NCI-H2227 (cell line): ENCODE measurements at regions not wholly inside any gene's neighbourhood (a gene's known extent, or its start where the extent isn't known, plus 50 kb on each side); places are given as distances from the start of the nearest gene placed in this dataset.

Experiments
- DNase-seq: peaks from one replicate; lab custom pipeline; 2025; ENCODE audit not compliant: unreplicated experiment; lab: John Stamatoyannopoulos, UW

DNA sequence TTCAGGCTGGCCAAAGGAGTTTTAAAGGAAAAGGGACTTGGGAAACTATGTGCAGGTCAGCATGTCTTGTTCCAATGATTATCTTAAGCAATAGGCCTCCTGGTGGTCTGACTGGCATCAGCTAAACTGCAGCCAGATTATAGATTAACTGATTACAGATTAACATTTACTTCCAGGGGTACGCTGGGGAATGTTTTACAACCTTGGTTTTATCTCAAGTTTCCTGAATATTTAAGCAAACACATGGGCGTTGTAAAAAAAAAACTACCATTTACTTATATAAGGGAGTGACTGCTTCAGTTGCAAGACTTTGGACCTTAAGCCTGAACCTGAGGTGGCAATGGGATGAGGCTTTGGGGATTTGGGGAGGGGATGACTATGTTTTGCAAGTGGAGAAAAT lies 600.6 kb upstream of the B3GALT2 start:
- DNase-seq, result no peak

DNA sequence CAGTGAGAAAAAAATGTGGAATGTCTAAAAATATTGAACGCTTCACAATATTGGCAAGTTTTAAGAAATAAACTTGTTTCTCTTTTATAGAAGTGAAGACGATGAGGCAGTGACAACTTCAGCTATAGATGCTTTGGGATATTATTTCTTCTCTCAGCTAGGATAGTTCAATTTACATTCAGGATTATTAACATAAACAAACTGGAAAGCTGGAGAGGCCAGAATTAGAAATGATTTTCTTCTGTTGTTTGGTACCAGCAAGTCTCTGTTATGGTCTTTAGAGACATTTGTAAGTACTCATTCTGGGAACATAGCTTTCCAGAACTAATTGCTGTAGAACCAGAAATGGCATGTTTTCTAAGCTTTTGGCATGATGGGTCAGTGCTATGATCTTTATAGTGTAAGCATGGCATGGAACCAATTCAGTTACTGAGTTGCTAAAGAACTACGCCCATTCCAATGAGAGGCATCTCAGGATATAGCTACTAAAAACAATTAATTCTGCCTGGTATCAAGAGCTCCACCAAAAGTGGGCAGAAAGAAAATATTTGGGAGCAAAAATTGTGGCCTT lies 599.5 kb upstream of the B3GALT2 start:
- no peak for DNase-seq

DNA sequence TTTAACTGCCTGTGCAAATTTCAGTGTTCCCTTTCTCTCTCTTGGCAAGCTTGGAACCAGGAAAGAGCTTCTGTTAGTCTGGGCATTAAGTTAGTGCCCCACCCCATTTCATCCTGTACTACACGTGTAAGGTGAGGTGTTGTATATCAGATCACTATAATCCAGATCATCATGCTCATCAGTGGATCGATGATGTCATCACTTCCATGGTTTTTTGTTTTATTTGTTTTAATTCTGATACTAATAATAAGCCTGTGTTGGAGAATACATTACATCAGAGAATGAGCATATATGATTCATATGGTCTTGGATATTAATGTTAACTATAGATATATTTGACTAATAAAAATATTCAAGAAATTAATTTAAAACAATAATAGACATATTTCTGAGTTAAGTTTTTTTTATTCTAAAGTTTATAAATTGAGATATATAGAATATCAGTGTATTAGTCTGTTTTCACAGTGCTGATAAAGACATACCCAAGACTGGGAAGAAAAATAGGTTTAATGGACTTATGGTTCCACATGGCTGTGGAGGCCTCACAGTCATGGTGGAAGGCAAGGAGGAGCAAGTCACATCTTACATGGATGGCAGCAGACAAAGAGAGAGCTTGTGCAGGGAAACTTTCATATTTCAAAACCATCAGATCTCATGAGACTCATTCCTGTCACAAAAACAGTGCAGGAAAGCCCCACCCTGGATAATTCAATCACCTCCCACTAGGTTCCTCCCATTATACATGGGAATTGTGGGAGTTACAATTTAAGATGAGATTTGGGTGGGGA lies 588.3 kb upstream of the B3GALT2 start:
- no peak for DNase-seq

DNA sequence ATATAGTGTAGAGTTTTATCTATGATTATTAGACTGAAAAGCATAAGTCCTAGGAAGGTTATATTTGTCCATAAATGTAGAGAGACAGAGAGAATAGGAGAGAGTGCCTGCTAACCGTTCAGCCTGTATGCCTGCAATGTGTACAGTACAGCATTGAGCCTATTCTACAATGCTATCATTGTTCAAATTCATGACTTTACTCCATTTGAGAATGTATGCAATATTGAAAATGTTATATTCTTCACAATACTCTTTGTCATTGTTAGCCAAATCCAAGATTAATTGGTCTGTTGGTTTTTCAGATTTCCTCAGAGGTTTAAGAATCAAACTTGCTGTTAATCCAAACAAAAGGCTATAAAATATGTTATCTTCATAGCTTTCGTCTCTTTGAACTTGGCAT lies 585.2 kb upstream of the B3GALT2 start:
- no peak for DNase-seq

DNA sequence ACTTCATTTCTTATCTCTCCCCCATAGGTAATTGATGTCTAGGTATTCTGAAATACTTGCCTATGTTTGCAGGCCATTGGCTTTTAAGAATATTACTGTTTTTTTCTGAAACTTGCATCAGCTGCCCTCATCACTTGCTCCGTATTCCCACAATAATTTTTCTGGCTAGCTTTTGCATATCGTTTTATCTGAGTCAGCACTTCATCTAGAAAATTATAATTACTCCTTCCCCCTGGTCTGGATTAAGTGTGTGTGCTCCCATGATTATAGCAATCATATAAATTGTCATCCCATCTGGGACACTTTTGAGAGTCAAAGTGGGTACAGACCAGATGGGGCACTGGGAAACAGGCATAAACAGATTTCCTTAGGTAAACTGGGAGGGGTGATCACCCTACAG lies 583.2 kb upstream of the B3GALT2 start:
- DNase-seq, result no peak

DNA sequence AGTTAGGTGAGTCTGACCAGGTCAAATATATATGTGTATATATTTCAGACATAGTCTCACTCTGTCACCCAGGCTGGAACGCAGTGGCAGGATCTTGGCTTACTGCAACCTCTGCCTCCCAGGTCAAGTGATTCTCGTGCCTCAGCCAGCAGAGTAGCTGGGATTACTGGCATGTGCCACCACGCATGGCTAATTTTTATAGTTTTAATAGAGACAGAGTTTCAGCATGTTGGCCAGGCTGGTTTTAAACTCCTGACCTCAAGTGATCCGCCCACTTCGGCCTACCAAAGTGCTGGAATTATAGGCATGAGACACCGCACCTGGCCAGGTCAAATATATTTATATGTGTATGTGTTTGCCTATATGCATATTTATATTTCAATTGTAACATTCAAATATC lies 581.5 kb upstream of the B3GALT2 start:
- no peak for DNase-seq

DNA sequence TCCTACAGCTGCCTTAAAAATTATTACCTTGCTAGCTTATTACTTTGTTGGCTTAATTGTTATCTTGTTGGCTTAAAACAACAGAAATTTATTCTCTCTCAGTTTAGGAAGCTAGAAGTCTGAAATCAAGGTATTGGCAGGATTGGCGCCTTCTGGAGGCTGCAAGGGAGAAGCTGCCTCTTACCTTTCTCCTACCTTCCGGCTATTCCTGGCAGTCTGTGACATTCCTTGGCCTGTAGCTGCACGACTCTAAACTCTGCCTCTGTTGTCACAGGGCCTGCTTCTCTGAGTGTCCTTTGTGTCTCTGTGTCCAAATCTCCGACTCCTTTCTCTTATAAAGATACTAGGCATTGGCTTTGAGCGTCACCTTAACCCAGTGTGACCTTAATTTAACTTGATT lies 579.9 kb upstream of the B3GALT2 start:
- DNase-seq, result no peak

DNA sequence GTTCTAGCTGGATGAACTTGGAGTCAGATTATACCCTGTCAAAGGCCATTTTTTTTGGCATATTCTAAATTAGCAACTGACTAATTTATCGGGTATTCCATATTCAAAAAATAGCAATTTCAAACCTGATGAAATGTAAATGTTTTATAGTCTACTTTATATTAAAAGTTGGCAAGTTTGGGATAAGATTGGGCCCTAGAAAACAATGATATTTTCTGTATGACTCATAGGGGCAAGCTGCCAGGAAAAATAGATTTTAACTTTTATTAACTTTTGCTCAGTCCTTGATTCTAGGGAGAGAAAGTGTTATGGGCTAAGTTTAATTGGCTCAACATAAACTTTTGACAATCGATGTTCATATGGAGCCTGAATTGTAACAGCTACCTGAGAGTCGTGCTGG lies 576.9 kb upstream of the B3GALT2 start:
- DNase-seq, result no peak

DNA sequence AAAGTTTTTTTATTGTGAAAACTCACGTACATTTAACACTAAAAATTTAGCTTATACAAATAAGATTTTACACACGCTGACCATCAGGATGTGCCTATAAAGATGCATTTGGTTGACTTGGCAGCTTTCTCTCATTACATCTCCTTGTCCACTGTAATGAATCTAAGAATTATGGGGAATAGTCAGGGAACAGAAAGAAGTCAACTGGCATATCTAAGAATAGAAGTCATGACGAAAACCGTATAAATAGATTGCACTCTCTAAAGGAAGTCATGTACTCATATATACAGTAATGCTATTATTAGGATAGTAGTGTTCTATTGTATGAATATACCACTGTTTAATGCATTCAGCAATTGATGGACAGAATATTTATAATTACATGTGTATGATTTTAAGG lies 575.8 kb upstream of the B3GALT2 start:
- DNase-seq, result no peak

DNA sequence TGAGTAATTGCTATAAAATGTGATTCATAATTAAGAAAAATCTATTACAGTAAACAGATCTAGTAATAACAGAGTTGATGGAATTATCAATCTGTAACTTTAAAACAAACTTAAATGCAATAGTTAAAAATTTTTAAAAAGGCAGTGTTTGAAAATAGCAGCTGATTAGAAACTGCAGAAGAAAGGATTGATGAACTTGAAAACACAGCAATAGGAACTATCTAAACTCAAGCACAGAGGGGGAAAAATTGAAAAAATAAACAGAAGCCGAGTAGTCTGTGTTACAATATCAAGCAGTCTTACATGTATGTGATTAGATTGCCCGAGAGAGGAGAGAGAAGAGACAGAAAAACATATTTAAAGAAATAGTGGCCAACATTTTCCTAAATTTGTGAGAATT lies 569.0 kb upstream of the B3GALT2 start:
- no peak for DNase-seq

DNA sequence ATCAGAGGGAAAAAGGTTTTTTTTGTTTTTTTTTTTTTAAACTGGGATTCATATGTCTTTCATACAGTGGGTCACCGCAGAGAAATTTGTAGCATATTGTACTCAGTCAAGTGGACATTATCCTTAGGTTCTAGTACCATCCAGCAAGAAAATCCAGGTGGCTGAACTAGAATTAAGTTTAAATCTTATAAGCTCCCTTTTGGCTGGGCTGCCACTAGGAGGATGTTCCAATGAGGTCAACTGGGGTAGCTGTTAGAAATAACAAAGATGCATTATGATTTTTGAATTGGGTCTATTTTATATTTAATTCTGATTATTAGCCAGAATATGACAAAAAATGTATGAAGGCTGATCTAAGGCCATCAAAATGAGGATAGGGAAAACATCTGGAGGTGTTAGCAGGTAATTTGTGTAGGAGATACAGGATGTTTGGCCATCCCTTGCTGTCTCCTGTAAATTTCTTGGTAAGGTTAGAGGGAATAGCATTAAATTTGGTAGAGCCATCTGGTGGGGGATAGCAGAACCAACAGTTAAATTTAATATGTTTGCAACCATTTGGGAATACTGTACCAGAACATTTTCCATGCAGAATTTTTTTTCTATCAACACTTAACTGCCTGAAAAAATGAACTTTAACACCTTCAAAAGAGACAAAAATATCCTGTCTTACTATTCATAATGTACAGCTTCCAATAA lies 568.5 kb upstream of the B3GALT2 start:
- no peak for DNase-seq

DNA sequence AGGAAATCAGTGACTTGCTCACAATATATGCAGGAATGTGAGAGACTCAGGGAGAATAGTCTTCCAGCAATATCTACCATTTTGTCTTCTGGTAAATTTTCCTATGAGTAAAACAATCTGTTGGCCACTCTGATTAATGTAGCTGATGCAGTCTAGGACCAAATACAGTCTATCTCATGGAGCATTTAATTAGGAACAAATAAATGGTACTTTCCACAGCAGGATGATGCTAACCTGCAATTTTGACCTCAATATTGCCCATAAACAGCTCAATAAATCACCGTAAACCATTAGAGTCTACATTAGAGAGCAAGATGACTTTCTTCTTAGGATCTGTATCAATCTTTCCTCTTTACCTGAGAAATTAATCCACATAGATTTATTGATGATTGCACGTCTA lies 567.7 kb upstream of the B3GALT2 start:
- no peak for DNase-seq

DNA sequence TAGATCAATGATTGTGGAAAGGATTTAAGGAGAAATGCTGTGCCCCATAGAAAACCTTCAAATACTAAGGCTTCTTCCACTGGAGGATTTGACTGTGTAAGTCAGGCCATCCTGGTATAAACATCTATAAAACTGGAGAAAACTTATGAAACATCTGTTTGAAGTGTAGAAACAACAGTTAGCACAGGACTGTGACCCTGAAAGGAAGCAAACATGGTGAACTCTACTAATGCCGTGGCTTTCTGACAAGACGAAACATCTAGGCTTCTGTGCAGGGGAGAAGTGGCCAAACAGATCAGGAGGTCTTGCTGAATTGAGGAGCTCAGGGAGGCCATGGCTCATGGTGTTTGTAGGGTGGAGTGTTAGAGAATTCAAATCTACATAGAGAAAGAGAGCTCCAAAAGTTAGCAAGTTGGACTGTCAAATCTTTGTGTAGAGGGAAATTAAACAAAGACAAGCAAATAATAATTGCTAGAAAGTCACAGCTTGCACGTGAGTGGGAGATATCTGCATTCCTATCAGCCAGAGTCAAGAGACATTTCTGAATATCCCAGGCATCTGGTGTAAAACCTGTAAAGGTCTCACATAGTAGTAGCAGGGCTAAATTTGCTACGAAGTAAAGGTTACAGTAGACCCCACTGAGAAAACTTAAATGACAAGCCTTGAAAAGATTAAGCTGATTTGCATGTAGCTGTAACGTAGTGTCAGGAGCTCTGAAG lies 566.8 kb upstream of the B3GALT2 start:
- no peak for DNase-seq

DNA sequence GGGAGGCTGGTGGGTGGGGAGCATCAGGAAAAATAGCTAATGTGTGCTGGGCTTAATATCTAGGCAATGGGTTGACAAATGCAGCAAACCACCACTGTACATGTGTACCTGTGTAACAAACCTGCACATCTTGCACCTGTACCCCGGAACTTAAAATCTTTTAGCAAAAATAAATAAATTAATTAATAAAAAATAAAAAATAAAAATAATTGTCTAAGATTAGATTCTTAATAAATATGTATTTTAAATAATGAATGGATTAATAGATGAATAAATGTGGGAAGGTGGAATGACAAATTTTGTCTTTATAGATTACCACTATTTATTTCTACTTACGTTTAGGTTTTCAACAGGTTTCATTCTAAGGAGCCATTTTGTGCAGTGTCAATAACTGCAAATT lies 563.5 kb upstream of the B3GALT2 start:
- no peak for DNase-seq

DNA sequence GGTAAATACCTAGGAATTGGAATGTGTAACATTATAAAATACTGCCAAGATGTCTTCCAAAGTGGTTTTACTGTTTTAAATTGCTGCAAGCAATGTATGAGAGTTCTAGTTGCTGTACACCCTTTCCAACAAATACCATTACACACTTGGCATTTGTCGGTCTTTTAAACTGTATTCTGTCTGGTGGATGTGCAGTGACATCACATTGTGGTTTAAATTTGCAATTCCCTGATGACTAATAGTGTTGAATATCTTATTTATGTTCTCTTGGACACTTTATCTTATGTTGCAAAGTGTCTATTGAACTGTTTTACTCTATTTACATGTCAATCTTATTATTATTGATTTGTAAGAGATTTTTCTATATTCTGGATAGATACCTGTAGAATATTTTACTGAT lies 561.2 kb upstream of the B3GALT2 start:
- no peak for DNase-seq

DNA sequence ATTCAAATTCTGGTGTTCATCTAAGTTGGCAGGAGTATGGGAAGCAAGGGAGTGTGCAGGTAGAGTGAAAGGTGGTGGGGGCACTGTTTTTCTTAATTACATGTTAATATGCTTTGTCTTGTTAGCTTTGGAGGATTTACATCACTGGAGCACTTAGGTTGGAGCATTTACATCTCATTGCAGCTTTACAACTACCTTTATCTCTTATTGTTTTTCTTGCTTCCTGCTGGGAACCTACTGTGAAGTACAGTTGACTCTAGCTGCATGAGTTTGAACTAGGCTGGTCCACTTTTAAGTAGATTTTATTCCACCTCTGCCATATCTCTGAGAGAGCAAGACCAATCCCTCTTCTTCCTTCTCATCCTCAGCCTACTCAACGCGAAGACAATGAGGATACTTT lies 554.8 kb upstream of the B3GALT2 start:
- DNase-seq, result no peak

DNA sequence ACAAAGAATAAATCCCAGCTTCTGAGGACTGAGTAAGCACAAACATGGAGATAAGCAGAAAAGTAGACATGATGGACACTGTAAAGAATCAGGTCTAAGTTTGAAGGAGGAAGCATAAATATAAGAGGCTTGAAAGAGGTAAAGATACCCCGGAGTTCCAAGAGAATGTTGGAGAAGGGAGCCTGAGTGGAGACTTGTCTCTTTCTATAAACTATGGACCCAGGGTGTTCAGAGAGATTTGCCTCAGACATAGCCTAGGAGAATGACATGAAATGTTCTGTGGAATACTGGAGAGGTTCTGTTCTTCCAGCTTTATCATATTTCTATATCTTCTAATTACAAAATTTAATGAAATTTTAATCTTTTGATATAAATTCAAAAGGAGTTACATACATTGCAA lies 554.3 kb upstream of the B3GALT2 start:
- no peak for DNase-seq

DNA sequence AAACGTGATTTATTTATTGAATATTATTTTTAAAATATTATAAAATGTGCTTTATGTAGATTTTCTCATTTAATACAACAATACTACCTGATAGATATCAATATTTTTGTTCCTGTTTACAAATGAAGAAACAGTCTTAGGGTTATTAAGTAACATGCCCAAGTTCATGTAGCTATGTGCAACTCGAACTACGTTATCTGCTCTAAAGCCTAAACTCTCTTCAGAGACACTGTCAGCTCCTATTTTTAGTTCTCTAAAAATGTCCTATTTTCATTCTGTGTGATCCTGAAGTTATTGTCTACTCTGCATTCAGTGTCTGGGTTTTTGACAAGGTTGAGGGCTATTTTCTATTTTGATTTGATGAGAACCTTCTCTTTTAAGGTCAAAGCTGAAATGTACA lies 550.1 kb upstream of the B3GALT2 start:
- no peak for DNase-seq

DNA sequence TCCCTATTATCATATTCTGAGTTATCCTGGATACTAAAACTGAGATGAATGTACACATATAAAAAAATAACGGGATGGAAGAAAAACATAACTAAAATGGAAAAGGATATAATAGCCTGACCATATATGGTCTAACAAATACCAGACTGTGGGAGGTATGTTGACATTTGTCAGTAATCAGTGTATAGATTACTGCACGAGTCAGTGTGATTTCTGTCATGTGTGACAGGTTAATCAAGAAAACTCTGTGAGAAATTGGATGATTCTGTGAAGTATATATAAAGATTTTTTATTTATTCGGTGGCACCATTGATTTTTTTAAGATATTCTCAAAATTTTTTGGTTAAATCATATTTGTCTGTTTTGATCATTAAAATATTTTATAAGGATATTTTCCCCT lies 547.3 kb upstream of the B3GALT2 start:
- no peak for DNase-seq

DNA sequence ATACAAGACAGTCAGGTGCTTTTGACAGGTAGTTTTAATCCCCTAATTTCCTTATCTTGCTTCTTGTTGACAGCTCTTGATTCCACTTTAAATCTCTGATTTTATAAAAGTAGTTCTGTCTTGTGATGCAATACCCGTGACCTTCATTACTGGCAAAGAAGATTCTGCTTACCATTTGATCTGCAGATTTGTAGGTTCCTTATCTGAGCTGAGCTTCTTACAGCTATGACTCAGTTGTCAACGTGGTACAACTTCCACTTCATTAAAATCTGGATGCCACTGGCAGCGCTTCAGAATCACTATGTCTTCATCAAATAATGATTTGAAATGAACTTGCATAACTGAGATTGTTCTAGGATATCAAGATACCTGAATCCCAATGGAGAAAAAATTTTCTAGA lies 543.6 kb upstream of the B3GALT2 start:
- DNase-seq, result no peak

DNA sequence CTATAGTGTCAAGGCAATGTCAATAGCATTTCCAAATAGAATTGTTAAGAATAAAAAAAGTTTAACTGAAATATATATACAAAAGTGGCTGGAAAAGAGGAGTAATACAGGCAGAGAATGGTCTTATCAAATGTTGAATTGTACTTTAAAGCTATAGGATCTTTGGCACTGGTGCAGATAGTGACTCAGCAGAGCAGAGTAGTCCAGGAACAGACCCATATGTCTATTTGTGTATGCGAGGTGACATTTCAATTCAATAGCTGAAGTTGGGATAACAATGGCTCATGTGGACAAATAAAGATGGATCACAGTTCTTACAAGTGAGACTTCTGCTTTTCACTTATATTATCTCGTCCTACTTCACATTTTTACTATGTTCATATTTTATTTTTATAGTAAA lies 543.0 kb upstream of the B3GALT2 start:
- DNase-seq, result no peak

DNA sequence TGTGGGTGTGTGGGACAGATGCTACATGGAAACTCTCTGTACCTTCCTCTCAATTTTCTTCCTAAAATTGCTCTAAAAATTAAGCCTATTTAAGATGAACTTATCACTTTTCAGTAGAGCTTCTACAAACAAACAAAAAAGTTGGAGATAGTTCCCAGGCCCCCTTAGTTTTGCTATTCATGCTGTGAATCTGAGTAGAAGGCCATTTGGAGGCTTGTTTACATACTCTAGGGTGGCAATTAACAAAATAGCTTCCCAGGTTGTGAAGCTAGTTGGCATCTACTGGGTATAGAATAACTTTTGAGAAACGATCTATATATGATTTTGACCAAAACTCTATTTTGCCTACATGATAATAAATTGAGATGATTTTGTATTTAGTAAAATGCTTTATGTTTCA lies 541.4 kb upstream of the B3GALT2 start:
- no peak for DNase-seq
